H1 (cell line): ENCODE measurements at regions not wholly inside any gene's neighbourhood (a gene's known extent, or its start where the extent isn't known, plus 50 kb on each side); places are given as distances from the start of the nearest gene placed in this dataset.

Experiments used
- CTCF ChIA-PET: fragments of 300-600 bp; sonication (Branson Sonifier 250); formaldehyde crosslinking; loops from one replicate; lab custom pipeline; 2021; ENCODE audit not compliant: partially characterized antibody; lab: Charles Lee
- POLR2A ChIA-PET: fragments of 300-600 bp; sonication (Branson Sonifier 250); formaldehyde crosslinking; loops from one replicate; lab custom pipeline; 2021; ENCODE audit warnings: inconsistent platforms; ENCODE audit not compliant: partially characterized antibody; lab: Charles Lee
- DNase-seq, 2 experiments: peaks; one replicate each; pipeline versions ENCODE4 v3.0.0 to v3.0.0-alpha.2; 2010 to 2022; ENCODE audit warnings: low spot score in 2 of 2, low read depth in 1 of 2, mixed read lengths in 1 of 2
- FAIRE-seq: peaks from 2 replicates; lab custom pipeline; 2011; peaks lifted over from hg19 to GRCh38; lab: Jason Lieb, UNC
- H2AFZ ChIP-seq: 2 replicates; pipeline ENCODE4 v1.8.1; 2012; ENCODE audit warnings: low read length, inconsistent platforms
- H2AK5ac ChIP-seq: 2 replicates; pipeline ENCODE4 v1.6.1; 2013; ENCODE audit warnings: low read depth, low read length
- H2BK120ac ChIP-seq: replicated peaks from 2 replicates; pipeline ENCODE3; 2013; ENCODE audit warnings: low read depth, low read length, inconsistent platforms
- H2BK12ac ChIP-seq: 2 replicates; pipeline ENCODE4 v1.6.1; 2013; ENCODE audit warnings: low read depth, low read length
- H2BK15ac ChIP-seq: 2 replicates; pipeline ENCODE4 v1.6.1; 2013; ENCODE audit warnings: low read length
- H2BK20ac ChIP-seq: 2 replicates; pipeline ENCODE4 v1.6.1; 2013; ENCODE audit warnings: low read length
- H2BK5ac ChIP-seq: 2 replicates; pipeline ENCODE4 v1.6.1; 2013; ENCODE audit warnings: low read depth, low read length
- H3K14ac ChIP-seq: 2 replicates; pipeline ENCODE4 v1.6.1; 2013; ENCODE audit warnings: inconsistent platforms; ENCODE audit not compliant: insufficient read length
- H3K18ac ChIP-seq: 2 replicates; pipeline ENCODE4 v1.6.1; 2013; ENCODE audit warnings: low read length; ENCODE audit errors: extremely low read depth
- H3K23ac ChIP-seq: 2 replicates; pipeline ENCODE4 v1.6.1; 2013; ENCODE audit warnings: inconsistent platforms; ENCODE audit not compliant: insufficient read length
- H3K23me2 ChIP-seq: 2 replicates; pipeline ENCODE4 v1.6.1; 2013; ENCODE audit warnings: low read depth, low read length
- H3K27ac ChIP-seq: 2 replicates; pipeline ENCODE4 v1.6.1; 2011; ENCODE audit warnings: low read depth, low read length, inconsistent platforms
- H3K27me3 ChIP-seq, 4 experiments: replicated peaks in 1 of 4; 1 replicate in 1 of 4; 2 replicates in 3 of 4; pipeline versions ENCODE4 v1.6.1 to v1.8.1; 2011 to 2013; ENCODE audit warnings: low read length in 3 of 4, mild to moderate bottlenecking in 3 of 4, inconsistent platforms in 2 of 4, mixed read lengths in 2 of 4, moderate library complexity in 1 of 4; ENCODE audit not compliant: control insufficient read depth in 3 of 4, insufficient read depth in 3 of 4; ENCODE audit errors: extremely low read depth in 1 of 4
- H3K36me3 ChIP-seq, 4 experiments: 2 replicates each; pipeline versions ENCODE4 v1.6.1 to v1.8.1; 2011 to 2013; ENCODE audit warnings: mild to moderate bottlenecking in 4 of 4, low read length in 3 of 4, moderate library complexity in 2 of 4, control low read depth in 1 of 4, inconsistent platforms in 1 of 4; ENCODE audit not compliant: insufficient read depth in 4 of 4, control insufficient read depth in 2 of 4
- H3K4ac ChIP-seq: replicated peaks from 2 replicates; pipeline ENCODE3; 2013; ENCODE audit warnings: low read length, low read depth, mixed read lengths, inconsistent platforms; ENCODE audit not compliant: insufficient read length
- H3K4me1 ChIP-seq, 4 experiments: replicated peaks in 1 of 4; 1 replicate in 1 of 4; 2 replicates in 3 of 4; pipeline versions ENCODE4 v1.6.1 to v1.8.1; 2011 to 2013; ENCODE audit warnings: low read length in 3 of 4, inconsistent platforms in 2 of 4, mixed read lengths in 1 of 4; ENCODE audit not compliant: insufficient read depth in 4 of 4, control insufficient read depth in 3 of 4
- H3K4me2 ChIP-seq, 2 experiments: 2 replicates each; pipeline versions ENCODE4 v1.6.1 to v1.8.1; 2011 to 2013; ENCODE audit warnings: low read depth in 2 of 2, low read length in 2 of 2, control low read depth in 1 of 2, inconsistent platforms in 1 of 2, mild to moderate bottlenecking in 1 of 2; ENCODE audit not compliant: insufficient read depth in 1 of 2
- H3K4me3 ChIP-seq, 4 experiments: fragments of 200-600, 300-600 bp in 1 of 4; sonication (generic), shearing (Covaris generic), sonication (Bioruptor Twin) in 1 of 4; 2 replicates each; pipeline versions ENCODE4 v1.5.1 to v1.8.1; 2011 to 2016; ENCODE audit warnings: low read length in 4 of 4, low read depth in 3 of 4, control low read depth in 2 of 4, inconsistent platforms in 2 of 4, mild to moderate bottlenecking in 2 of 4, mixed read lengths in 1 of 4, moderate library complexity in 1 of 4; ENCODE audit not compliant: insufficient read depth in 2 of 4; ENCODE audit errors: extremely low read depth in 1 of 4
- H3K56ac ChIP-seq: replicated peaks from 2 replicates; pipeline ENCODE3; 2013; ENCODE audit warnings: low read depth, mild to moderate bottlenecking, mixed read lengths, low read length, inconsistent platforms; ENCODE audit not compliant: insufficient read length
- H3K79me1 ChIP-seq: 2 replicates; pipeline ENCODE4 v1.6.1; 2013; ENCODE audit warnings: low read depth, low read length, control low read depth
- H3K79me2 ChIP-seq, 2 experiments: 2 replicates each; pipeline versions ENCODE4 v1.6.1 to v1.8.1; 2012 to 2013; ENCODE audit warnings: low read length in 2 of 2, mild to moderate bottlenecking in 2 of 2, inconsistent platforms in 1 of 2; ENCODE audit not compliant: insufficient read depth in 2 of 2, control insufficient read depth in 1 of 2
- H3K9ac ChIP-seq, 4 experiments: replicated peaks in 1 of 4; 1 replicate in 1 of 4; 2 replicates in 3 of 4; pipeline versions ENCODE4 v1.6.1 to v1.8.1; 2011 to 2013; ENCODE audit warnings: low read depth in 3 of 4, low read length in 3 of 4, control low read depth in 2 of 4, mild to moderate bottlenecking in 2 of 4, moderate library complexity in 2 of 4, inconsistent platforms in 1 of 4; ENCODE audit errors: extremely low read depth in 1 of 4
- H3K9me3 ChIP-seq, 2 experiments: 2 replicates each; pipeline versions ENCODE4 v1.6.1 to v1.8.1; 2012 to 2013; ENCODE audit warnings: mild to moderate bottlenecking in 2 of 2, moderate library complexity in 2 of 2, control low read depth in 1 of 2, inconsistent platforms in 1 of 2, low read depth in 1 of 2, low read length in 1 of 2, mixed read lengths in 1 of 2; ENCODE audit not compliant: insufficient read depth in 2 of 2
- H4K20me1 ChIP-seq, 2 experiments: replicated peaks in 1 of 2; 2 replicates each; pipeline versions ENCODE3 to v1.8.1; 2011 to 2013; ENCODE audit warnings: inconsistent platforms in 2 of 2, low read length in 2 of 2, mild to moderate bottlenecking in 1 of 2; ENCODE audit not compliant: insufficient read depth in 2 of 2, control insufficient read depth in 1 of 2
- H4K5ac ChIP-seq: 2 replicates; pipeline ENCODE4 v1.6.1; 2013; ENCODE audit warnings: low read length, low read depth, mixed read lengths, inconsistent platforms; ENCODE audit not compliant: insufficient read length
- H4K8ac ChIP-seq: 2 replicates; pipeline ENCODE4 v1.8.0; 2013; ENCODE audit warnings: mild to moderate bottlenecking, moderate library complexity, low read length, inconsistent platforms; ENCODE audit not compliant: insufficient read depth; ENCODE audit errors: extremely low read depth
- H4K91ac ChIP-seq: replicated peaks from 2 replicates; pipeline ENCODE3; 2013; ENCODE audit warnings: low read length, mixed read lengths, inconsistent platforms; ENCODE audit not compliant: insufficient read length
- MAFK ChIP-seq: IDR thresholded peaks from 2 replicates; pipeline ENCODE4 v1.6.1; 2012; ENCODE audit warnings: low read depth, mild to moderate bottlenecking, improper control_type of control experiment, low read length
- NRF1 ChIP-seq: IDR thresholded peaks from 2 replicates; pipeline ENCODE4 v1.6.1; 2011; ENCODE audit warnings: mild to moderate bottlenecking, low read depth, low read length, improper control_type of control experiment
- RAD21 ChIP-seq, 2 experiments: IDR thresholded peaks in 1 of 2; conservative IDR thresholded peaks in 1 of 2; 2 replicates each; pipeline ENCODE4 v1.6.1; 2011; ENCODE audit warnings: low read depth in 2 of 2, low read length in 2 of 2, improper control_type of control experiment in 1 of 2, inconsistent platforms in 1 of 2, mild to moderate bottlenecking in 1 of 2, moderate library complexity in 1 of 2
- WGBS, 2 experiments: shearing (Covaris generic) in 1 of 2; methylation state at CpG; one replicate each; pipeline versions ENCODE4 v1.1.6 to v1.1.7; 2013 to 2015; ENCODE audit warnings: low lambda C conversion rate in 2 of 2, mixed read lengths in 2 of 2, inconsistent platforms in 1 of 2, low coverage in 1 of 2, missing lambda C conversion rate in 1 of 2; ENCODE audit not compliant: insufficient replicate concordance in 2 of 2, insufficient coverage in 1 of 2, insufficient read length in 1 of 2; ENCODE audit errors: extremely low coverage in 1 of 2, missing lambda C conversion rate in 1 of 2; 5-methylcytosine and 5-hydroxymethylcytosine counted together

DNA sequence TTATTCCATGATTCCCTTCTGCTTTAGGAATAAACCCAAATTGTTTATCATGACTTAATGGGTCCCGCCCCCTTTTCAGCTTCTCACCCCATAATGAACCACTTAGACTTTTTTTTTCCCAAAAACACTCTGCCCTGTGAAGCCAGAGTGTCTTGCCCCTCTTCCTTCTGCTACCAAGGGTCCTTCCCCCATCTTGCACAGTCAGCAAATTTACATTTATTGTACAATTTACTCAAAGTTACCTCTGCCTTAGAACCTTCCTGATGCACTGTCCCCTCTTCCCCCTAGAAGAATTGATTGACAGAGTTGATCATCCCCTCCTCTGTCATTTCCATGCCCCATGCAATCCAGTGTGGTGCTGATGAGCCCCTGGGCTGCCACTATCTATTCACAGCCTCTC lies 101.5 kb upstream of the PPP2R3A start:
- no peak overlapping the region for H4K8ac ChIP-seq
- no peak overlapping the region for H2BK12ac ChIP-seq
- H3K9me3 ChIP-seq: no peaks in the 10 kb centered on the region
- no peak overlapping the region for H3K23ac ChIP-seq
- H3K9ac ChIP-seq: no peak overlapping the region
- no peak overlapping the region for H2BK120ac ChIP-seq
- H3K4me1 ChIP-seq: no peaks in the 10 kb centered on the region
- DNase-seq: no peak
- H4K5ac ChIP-seq: no peak overlapping the region
- FAIRE-seq: no peak
- no peak overlapping the region for H3K27ac ChIP-seq
- no peaks in the 10 kb centered on the region for H3K36me3 ChIP-seq
- POLR2A ChIA-PET: no interaction called here
- no peak overlapping the region for H2BK5ac ChIP-seq
- no peaks in the 10 kb centered on the region for H4K20me1 ChIP-seq
- no peaks in the 10 kb centered on the region for H3K23me2 ChIP-seq
- no peak overlapping the region for H3K56ac ChIP-seq
- no peak for TF ChIP-seq RAD21 (IDR thresholded peaks at IDR 0.05 in 1 of 2, conservative IDR thresholded peaks at IDR 0.05 in 1 of 2; ENCODE audit: low read depth in 2 of 2, low read length in 2 of 2)
- no peak for TF ChIP-seq NRF1
- peak; percentile 83 for TF ChIP-seq MAFK
- WGBS, 2 experiments: 65% methylated on average over 1 of the region's 1 CpG; no CpG with 5 or more reads in 1 of the 2 experiments
- no peak overlapping the region for H3K14ac ChIP-seq
- no peaks in the 10 kb centered on the region for H3K27me3 ChIP-seq
- CTCF ChIA-PET: no interaction called here
- H3K4me2 ChIP-seq: no peak overlapping the region
- H3K79me1 ChIP-seq: no peaks in the 10 kb centered on the region
- H3K4ac ChIP-seq: no peak overlapping the region
- H3K18ac ChIP-seq: no peak overlapping the region
- H2AK5ac ChIP-seq: no peak overlapping the region
- no peaks in the 10 kb centered on the region for H3K79me2 ChIP-seq
- no peak overlapping the region for H2AFZ ChIP-seq
- H4K91ac ChIP-seq: no peak overlapping the region
- H2BK20ac ChIP-seq: no peak overlapping the region
- H3K4me3 ChIP-seq: no peak overlapping the region
- no peak overlapping the region for H2BK15ac ChIP-seq
